Activated CD4-positive, alpha-beta T cell treated with anti-CD3 and anti-CD28 coated beads for 48 hours (primary cell): ENCODE measurements at regions not wholly inside any gene's neighbourhood (a gene's known extent, or its start where the extent isn't known, plus 50 kb on each side); places are given as distances from the start of the nearest gene placed in this dataset.

Source experiments
- DNase-seq: peaks from one replicate; pipeline ENCODE4 v3.0.0-alpha.2; 2020

DNA sequence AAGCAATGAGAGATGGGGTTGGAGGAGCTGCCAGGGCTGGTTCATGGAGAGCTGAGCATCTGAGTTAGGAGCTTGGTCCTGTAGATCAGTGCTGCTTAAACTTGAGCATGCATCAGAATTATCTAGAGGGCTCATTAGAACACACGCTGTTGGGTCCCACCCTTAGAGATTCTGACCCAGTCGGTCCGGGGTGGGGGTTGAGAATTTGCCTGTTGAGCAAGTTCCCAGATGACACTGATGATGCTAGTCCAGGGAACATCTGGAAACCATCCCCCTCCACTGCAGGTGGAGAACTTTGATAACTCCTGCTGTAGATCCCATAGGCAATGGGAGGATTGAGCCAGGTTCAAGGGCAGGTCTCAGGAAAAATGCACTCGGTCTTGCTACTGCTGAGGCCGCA is 158.0 kb upstream of the KLF4 start:
- no peak for DNase-seq

DNA sequence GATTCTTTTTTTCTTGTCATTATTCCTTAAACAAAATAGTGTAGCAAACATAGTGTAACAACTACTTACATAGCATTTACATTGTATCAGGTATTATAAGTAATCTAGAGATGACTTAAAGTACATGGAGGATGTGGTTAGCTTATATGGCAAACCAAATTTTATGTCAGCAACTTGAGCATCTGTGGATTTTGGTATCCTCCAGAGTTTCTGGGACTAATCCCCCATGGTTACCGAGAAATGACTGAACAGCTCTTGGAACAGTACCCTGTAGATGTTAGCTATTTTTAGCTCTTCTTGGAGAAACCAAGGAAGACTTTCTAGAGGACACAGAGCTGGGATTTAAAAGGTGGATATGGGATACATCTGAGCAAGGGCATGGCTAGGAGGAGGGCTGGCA is 157.6 kb upstream of the KLF4 start:
- no peak for DNase-seq

DNA sequence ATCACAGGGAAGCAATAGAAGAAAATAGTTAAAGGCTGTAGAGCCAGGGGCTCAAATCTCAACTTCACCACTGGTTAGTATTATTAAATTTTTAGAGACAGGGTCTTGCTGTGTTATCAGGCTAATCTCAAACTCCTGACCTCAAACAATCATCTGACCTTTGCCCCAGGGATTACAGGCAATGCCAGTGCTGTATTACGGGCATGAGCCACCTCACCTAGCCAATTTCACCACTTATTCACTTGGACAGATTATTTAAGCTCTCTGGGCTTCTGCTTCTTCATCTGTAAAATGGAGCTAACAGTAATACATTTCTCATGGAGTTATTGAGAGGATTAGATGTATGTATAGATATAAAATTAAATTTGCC is 155.9 kb upstream of the KLF4 start:
- DNase-seq = no peak

DNA sequence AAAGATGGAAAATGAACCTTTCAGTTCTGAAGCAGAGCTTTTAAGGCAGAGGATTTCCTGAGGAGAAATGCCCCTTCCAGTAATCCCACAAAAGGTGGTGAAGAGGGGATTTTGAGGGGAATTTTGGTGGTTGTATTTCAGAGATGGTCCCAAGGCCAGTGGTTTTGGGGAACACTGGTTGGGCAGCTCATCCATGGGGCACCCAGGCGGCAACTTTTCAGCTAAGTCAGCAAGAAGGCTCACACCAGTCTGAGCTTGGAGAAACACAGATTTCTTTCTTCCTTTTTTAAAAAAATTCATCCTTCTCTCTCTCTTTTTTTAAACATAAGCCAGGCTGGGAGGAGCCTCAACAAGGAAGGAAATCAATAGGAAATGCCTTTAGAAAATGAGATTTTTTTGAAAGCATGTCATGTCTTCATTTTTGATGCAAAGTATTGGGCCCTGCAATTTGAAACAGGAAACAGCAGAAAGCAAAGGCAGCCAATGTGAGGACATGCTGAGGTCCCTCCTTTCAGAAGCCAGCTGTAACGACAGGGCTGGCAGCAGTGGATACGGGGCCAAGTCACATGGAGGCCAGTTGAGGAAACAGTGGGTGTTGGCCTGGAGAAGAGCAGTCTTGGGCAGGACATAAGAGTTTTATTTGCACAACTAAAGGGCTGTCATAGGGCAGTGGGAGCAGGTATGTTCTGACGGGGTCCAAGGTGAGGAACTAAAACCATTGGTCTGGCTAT is 155.3 kb upstream of the KLF4 start:
- DNase-seq = no peak

DNA sequence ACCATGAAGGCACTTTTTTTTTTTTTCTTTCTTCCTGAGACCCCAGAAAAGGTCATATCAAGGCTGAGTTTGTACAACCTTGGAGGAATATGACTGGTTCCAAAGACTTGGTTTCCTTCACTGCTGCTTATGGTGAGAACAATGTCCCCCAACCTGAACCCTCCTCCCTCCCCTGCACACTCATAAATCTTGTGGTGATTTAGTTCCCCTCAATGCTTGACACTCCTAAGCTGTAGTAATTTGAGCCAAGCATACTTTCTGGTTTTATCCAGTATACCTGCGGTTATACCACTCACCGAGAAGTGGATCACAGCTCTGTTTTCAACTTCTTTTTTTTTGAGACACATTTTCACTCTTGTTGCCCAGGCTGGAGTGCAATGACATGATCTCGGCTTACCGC is 149.9 kb upstream of the KLF4 start:
- no peak for DNase-seq

DNA sequence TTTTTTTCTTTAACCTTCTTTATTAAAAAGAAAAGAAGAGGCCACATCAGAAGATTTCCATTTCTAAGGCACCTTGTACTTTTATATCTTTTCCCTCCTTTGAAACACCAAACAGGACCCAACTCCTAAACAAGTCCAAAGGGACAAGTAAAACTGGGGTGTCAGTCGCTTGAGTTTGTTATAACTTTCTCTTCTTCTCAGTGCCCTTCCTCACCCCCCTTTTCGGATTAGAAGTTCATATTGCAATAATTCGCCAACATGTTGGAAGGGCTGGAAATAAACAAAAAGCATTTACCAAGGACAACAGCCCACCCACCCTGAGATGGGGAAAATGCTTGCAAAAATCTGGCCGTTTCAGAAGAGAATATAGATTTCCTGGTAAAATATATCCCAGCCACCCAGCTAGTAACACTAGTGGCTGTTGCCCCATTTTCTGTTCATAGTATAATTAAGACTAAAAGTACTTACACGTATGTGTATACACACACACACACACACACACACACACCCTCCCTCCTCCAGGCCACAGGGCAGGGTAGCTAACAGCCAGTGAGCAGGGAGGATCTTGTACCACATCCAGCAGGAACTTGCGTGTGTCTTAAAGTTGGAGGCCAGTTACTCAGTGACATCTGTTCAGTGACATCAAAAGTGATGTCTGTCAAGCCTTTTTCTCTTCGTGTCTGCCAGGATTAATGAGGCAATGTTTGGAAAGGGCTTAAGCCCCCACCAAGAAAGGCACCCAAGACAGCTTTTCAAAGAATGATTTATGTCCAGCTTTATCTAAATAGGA is 149.1 kb upstream of the KLF4 start:
- DNase-seq = no peak

DNA sequence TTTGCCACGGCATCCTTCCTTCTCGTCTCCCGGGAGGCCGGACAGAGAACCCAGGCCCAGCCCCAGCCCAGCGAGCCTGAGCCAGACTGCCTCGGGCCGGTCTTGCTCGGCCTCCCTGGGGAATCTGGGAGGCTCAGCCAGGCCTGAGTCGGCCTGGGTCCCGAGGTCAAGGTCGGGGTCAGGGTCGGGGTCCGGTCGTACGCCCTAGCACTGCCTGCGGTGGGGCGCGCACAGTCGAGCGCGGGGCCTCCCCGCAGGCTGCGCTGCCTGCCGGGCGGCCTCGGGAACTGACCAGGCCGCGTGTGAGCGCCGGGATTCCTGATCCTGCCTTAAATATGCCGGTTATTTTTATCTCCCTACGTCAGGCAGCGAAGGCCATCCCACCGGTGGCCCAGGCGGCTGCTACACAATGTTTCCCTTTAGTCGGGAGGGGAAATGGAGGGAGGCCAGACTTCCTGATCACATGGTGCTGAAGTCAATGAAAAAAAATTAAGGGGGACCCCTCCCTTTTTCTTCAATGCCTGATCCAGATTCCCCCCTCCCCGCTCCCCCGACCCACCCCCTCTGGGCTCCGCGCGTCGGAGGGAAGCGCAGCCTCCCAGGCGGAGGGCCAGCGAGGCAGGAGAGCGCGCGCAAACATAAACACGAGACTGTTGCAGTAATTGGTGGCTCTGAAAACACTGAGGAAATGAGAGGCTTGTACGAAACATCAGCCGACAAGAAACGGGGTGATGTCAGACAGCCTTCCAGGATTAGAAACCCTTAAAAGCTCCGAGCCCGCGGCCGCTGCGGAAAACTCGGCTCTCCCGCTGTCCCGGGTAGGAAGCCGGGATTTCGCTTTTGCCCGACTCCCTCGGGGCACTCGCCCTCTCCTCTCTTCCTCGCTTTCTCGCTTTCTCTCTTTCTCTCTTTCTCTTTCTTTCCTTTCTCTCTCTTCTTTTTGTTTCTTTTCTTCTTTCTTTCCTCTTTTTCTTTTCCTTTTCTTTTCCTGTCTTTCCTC is 148.2 kb upstream of the KLF4 start:
- DNase-seq = no peak

DNA sequence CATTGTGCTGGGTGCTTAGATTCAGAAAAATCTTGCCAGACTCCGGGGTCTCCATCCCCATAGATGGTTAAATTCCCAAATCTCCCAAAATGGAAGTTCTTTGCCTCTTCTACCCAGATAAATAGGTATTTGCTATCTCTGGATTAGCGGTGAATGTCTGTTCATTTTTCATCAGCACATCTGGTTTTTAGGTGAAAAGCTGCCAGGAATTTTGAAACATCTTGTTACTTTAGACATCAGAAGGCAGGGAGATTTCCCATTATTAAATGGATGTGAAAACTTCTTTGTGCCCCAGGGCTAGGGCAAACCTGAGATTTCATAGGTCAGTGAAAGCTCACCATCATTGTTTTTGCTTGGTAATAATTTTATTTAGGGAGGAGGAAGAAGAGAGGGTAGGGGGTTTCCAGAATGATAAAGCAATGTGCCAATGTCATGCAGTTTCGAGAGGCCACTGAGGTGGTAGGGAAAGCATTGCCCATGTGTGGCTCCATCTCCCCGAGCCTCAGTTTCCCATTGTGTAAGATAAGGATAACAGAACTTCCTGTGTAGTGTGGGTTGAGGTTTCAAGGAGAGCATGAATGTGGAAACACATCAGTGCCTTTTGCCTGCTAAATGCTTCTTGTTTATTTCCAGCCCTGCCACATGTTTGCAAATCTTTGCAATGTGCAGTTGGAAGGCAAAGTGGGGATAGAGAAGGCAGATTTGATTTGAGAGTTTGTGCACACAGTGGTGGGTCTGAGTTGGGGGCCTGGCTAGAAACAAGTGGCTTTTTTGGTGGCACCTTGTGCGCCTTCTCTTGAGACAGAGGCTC is 147.2 kb upstream of the KLF4 start:
- DNase-seq = no peak

DNA sequence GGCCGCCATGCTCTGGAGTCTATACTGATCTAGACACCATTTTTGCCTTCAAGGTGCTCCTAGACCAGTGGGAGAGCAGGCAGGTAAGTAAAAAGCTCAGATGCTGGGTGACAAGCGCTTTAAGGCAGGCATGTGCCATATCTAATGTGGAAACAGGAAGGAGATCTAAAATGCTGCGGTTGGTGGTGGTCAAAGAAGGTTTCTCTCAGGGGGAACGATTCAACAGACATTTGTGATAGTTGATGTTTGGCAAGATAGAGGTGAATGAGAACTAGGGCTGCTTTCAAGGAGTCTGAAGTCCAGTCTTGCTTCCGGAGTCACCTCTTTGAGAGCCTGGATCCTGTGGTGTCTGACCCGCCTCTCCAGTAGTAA is 146.2 kb upstream of the KLF4 start:
- DNase-seq = no peak

DNA sequence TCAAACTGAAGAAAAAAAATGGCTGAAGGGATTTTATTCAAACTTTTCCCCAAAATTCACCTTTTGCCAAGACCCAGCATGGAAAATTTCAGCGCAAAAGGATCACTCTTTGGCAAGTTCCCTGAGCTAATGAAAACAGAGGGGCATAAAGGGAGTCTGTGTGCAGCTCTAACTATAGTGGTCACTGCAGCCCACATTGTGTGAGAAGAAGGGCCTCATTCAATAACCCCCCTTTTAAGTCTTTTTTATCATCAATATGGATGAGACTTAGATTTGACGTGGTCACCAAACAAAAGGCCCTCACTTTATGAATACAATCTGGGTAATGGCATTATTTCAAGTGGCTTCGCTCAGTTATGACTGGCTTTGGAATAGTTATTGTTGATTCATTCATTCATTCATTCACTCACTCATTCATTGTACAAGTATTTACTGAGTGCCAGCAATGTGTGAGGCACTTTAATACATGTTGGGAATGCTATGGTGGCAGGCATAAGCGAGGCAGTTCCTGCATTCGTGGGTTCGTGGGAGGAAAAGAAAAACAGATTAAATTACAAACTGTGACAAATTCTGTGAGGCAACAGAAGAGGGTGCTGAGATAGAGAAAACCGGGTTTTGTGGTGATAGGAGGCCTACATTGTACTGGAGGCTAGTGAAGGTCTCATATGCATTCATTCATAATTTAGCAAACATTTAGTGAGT is 145.7 kb upstream of the KLF4 start:
- no peak for DNase-seq

DNA sequence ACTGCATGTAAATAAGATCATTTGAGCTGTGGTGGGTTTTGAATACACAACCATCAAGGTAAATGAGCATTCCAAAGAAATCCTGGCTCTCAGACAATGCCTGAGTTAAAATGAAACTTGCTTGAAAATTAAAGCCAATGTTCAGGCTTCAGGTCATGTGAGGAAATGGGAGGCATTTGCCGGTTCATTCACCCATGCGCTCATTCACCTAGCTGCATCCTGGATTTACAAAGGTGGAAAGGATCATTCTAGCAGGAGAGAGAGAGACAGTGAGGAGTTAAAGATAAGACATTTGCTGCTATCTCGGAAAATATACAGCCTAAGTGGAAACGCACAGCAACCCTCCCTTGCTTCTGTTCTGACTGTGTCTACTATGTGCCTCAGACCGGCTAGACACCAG is 143.8 kb upstream of the KLF4 start:
- no peak for DNase-seq

DNA sequence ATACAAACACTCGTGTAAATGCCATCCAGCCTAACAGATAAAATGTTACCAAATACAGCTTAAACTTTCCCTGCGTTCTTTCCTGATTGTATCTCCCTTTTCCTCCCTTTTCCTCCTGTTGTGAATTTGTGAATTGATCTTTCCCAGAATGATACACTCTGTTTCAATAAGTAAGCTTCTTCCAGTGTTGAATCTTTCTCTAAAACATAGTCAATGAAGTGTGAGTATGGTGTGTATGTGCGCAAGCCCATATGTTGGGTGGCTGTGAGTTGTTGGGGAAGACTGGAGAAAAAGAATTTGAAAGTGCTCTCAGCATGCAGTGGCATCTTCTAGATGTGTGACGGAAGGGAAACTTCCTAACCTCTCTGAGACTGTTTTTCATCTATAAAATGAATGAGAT is 143.1 kb upstream of the KLF4 start:
- no peak for DNase-seq

DNA sequence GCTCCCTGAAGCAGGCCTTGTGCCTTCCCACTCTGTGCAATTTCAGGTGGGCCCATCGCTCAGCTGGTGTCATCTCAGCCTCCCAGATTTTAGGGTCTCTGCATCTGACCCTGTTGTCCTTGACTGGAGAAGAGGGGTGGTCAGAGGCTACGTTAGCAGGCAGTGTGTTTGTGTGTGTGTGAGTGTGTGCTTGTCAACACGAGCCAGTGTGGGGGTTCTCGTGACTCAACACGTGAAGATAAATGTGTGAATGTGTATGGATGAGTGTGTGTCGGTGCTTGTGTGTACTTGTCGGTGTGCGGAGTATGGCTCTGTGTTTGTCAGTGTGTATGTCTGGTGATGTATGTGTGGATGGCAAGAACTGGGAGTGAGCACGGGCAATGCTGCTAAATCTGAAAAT is 142.6 kb upstream of the KLF4 start:
- DNase-seq = no peak

DNA sequence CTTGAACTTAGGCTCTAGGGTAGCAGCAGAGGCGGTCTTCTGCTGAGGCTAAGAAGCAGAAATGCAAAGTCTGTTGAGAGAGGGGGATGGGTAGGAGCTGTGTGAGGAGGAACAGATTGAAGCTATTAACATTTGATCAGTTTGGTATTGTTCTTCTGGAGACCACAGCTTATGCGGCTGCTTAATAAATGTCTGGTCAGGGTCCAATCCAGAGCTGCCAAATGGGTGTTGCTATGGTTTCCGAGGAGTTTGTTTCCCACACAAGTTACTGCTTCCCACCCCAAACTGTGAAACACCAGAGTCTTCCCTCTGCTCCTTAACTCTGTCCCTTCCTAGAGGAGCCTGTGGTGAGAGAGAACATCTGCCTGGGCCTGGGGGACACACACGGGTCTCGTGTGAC is 142.2 kb upstream of the KLF4 start:
- DNase-seq = no peak

DNA sequence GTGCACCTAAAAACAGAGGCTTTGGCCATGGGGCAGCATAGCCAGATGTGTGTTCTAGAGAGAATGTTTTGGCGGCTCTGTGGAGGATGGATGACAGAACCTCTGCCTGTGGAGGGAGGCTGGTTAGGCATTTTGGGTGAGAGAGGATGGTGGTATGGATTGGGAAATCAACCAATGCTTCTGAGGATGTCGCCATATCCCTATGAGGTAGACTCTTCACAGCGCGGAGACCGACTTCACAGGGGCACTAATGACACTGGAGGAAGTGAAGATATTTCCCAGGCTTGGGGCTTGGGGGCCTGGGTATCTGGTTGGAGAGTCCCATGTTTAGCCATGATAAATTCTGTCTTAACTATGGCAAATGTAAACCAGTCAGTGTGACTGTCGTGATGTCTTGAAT is 140.6 kb upstream of the KLF4 start:
- DNase-seq = no peak

DNA sequence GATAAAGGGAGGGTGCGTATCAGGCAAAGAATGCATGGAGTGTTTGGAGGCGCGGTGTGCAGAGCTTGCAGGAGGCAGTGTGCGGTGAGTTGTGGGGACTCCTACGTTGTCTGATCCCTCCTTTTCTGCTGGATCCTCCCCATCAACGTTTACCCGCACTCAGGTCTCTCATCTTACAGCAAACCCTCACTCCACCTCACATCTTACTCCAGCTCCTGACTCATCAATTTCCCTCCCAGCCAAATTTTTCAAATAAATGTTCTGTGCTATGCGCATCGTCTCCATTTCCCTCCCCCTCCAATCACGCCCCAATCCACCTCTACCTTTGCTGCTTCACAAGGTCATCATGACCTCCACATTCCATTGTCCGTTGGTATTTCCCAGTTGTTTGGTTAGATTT is 138.9 kb upstream of the KLF4 start:
- DNase-seq = no peak

DNA sequence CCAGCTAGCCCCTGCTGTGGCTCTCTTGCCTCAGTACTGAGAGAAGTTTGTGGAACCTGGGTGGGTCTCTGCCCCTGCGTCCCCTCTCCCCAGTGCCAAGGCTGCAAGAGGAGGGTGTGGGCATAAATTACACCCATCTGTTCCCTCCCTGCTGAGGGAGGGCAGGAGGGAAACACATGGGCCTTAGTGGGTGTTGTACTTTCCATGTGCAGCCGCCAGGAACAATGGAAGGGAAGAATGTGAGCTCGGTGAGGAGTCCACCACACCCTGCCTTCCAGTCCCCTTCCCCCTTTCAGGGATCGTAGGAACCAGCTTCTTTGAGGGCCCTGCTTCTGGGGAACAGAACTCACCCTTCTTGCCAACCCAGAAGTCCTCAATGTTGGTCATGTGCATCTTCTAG is 138.2 kb upstream of the KLF4 start:
- no peak for DNase-seq

DNA sequence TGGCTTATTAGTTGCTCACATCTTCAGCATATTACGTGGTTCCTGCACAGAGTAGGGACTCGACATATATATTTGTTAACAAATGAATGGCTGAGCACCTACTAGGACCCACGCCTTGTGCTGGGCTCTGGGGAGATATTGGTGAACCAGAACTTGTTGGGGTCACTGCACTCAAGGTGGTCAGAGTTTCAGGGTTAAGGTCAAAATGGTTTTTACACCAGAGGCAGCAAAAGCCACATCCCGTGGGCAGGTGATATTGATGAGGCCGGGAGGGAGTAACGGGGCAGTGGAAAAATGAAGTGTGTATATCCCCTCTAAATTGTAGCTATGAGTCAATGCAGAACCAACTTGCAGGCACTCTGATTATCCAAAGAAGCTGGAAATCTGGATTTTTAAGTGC is 136.5 kb upstream of the KLF4 start:
- no peak for DNase-seq

DNA sequence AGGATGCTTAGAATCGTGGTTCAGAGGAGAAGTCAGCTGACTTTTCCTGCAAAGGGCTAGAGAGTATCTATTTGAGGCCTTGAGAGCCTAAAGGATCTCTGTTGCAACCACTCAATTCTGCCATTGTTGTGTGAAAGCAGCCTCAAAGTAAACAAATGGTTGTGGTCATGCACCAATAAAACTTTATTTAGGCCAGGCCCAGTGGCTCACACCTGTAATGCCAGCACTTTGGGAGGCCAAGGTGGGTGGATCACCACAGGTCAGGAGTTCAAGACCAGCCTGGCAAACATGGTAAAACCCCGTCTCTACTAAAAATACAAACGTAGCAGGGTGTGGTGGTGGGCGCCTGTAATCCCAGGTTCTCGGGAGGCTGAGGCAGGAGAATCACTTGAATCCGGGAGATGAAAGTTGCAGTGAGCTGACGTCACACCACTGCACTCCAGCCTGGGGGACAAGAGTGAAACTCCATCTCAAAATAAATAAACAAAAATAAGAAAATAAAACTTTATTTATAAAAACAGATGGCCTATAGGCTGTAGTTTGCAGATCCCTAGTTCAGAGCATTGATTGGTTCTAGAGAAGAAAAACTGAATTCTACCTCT is 135.9 kb upstream of the KLF4 start:
- DNase-seq = no peak

DNA sequence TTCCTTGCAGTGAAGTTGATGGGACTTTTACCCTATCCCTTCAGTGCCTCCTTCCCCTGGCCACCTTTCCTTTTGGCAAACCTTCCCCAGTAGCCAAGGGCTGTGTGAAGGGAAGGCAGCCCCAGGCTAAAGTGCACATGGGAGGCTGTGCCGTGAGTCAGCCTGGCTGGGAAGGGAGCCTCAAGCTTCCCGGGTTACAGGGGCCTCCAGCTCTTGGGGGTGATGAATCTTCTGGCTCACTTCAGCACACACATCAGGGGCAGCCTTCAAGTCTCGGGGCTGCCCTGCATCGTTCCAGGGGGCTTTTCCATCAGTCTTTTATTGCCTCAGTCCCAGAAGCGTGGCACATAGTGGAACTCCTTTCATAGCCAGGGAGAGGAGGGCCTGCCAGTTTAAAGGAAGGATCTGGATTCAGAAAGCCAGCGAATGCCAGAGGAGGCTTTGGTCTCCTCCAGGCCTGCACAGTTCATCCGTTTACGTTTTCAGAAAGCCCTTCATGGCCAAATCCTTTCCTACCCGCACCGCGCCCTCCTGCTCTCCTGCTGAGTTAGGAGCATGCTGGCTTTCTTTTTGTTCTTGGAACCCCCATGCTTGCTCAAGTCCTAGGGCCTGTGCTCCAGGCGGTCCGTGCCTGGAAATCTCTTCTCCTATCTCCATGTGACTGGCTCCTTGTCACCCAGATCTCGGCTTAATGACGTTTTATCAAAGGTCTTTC is 134.8 kb upstream of the KLF4 start:
- no peak for DNase-seq

DNA sequence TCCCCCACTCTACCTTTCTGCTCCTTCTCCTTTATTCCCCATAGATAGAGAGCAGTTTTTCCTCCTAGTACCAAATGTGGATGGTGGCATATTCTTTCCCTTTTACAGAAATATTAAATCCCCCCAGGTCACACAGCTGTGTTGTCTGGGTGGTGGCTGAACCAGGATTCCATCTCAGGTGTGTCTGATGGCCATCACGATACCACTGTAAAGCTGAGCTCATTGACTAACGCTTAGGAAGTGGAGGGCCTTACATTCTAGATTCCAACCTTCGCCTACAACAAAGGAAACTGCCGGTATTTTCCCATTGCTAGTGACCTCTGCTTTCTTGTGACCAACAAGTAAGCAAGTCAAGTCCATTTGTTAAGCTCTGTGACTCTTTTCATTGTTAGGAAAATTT is 131.9 kb upstream of the KLF4 start:
- no peak for DNase-seq
